ENCODE measurements at regions not wholly inside any gene's neighbourhood (a gene's known extent, or its start where the extent isn't known, plus 50 kb on each side); places are given as distances from the start of the nearest gene placed in this dataset.

DNA sequence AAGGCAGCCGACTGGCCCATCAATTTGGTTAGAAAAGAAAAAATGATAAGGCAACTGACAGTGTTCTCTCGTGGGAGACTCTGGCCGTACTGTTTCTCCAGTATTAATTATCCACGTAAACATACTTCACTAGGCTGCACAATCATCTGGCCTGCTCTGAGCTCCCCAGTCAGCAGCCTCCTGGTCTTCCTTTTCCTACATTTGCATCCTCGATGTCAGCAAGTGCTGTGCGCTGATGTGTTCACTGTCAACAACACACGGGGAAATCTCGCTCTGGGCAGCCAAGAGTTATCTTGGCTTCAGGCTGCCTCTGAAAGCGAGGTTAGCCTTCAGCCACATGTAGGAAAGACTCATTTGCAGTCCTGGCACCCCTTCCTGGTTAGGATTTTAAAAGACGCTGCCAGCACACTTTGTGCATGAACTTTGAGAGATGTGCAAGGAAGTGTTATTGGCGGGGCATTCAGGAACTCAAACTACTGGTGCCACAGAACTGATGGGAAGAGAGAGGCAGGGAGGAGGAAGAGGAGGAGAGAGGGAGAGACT, 460.5 kb upstream of the ARID1B start:
- no peak for ATAC-seq (ENCODE audit: low read depth in 2 of 2)
- Mint-ChIP-seq H3K9me3 (peaks cover 0 to 8% (median 0%) of the 10 kb centered on the region in 7 donors), H3K4me1 (peaks cover 0 to 4% (median 3%) of the 10 kb centered on the region in 3 donors), H3K27me3 (no peaks in the 10 kb centered on the region), H3K4me3 (no peak overlapping the region), H3K27ac (peak overlapping the region in 2 of 6 donors; percentile 26 to 28), H3K36me3 (no peaks in the 10 kb centered on the region)
- DNase-seq = no peak

DNA sequence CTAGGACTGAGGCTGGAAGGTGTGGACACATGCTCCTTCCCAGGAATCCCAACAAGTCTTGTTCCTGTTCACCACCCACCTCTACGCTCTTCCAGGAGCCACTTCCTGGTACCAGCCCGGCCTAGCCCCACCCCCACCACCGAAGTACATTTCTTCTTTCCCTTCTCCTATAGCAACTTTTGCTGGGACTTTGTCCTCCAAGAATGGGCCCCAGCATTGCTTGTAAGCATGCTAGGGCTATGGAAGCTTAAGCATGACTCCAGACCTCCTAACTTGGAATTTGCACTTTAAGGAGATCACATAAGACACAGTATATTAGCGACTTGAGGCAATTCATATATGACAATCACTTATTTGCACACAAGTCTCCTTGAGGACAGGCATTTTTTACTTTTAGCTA, 462.0 kb upstream of the ARID1B start:
- H3K36me3 Mint-ChIP-seq = no peaks in the 10 kb centered on the region
- H3K9me3 Mint-ChIP-seq = peaks cover 0 to 8% (median 0%) of the 10 kb centered on the region in 7 donors
- H3K4me1 Mint-ChIP-seq = peaks cover 0 to 7% (median 4%) of the 10 kb centered on the region in 3 donors
- no peak for DNase-seq
- H3K4me3 Mint-ChIP-seq = no peak overlapping the region
- H3K27ac Mint-ChIP-seq = peak overlapping the region in 1 of 6 donors; percentile 3
- no peaks in the 10 kb centered on the region for H3K27me3 Mint-ChIP-seq
- ATAC-seq (ENCODE audit: low read depth in 2 of 2) = no peak

DNA sequence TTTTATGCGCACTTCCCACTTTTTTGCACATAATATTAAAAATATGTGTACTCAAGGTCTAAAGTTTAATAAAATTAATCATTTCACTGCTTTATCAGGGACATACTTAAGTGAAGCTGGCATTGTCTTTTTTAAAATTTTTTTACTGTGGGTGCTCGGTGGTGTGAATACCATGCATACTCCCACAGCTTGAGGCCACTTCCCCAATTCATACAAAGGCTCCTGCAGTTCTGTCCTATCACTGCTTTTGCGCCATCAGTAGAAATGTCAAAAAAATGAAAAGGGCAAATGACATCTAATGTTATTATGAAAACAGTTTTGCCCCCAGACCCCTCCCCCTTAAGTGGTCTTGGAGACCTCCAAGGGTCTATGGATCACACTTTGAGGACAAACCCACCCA, 464.1 kb upstream of the ARID1B start:
- Mint-ChIP-seq H3K27me3 (peaks cover 0 to 5% (median 0%) of the 10 kb centered on the region in 3 donors), H3K36me3 (no peaks in the 10 kb centered on the region), H3K27ac (no peak overlapping the region), H3K4me1 (peaks cover 0 to 7% (median 4%) of the 10 kb centered on the region in 3 donors), H3K4me3 (no peak overlapping the region), H3K9me3 (peaks cover 0 to 8% (median 0%) of the 10 kb centered on the region in 7 donors)
- DNase-seq = no peak
- no peak for ATAC-seq (ENCODE audit: low read depth in 2 of 2)

GRCh38 chr6:156311291-156311690, 465.9 kb upstream of the ARID1B start:
- ATAC-seq (ENCODE audit: low read depth in 2 of 2) = no peak
- Mint-ChIP-seq H3K27me3 (peaks cover 0 to 5% (median 0%) of the 10 kb centered on the region in 3 donors), H3K9me3 (peaks cover 0 to 8% (median 0%) of the 10 kb centered on the region in 7 donors), H3K4me1 (peaks cover 0 to 7% (median 4%) of the 10 kb centered on the region in 3 donors), H3K36me3 (no peaks in the 10 kb centered on the region), H3K27ac (peak overlapping the region in 2 of 6 donors; percentile 7 to 31), H3K4me3 (no peak overlapping the region)
- DNase-seq = no peak

- DNase-seq (no peak), ATAC-seq (ENCODE audit: low read depth in 2 of 2) (no peak)
- Mint-ChIP-seq H3K36me3 (no peaks in the 10 kb centered on the region), H3K4me3 (no peak overlapping the region), H3K9me3 (peaks cover 0 to 8% (median 0%) of the 10 kb centered on the region in 7 donors), H3K4me1 (peaks cover 0 to 7% (median 4%) of the 10 kb centered on the region in 3 donors), H3K27me3 (peaks cover 0 to 5% (median 0%) of the 10 kb centered on the region in 3 donors), H3K27ac (peak overlapping the region in 3 of 6 donors; percentile 4 to 79 (median 63))
Observed at GRCh38 chr6:156310701-156311100, 466.5 kb upstream of the ARID1B start.

DNA sequence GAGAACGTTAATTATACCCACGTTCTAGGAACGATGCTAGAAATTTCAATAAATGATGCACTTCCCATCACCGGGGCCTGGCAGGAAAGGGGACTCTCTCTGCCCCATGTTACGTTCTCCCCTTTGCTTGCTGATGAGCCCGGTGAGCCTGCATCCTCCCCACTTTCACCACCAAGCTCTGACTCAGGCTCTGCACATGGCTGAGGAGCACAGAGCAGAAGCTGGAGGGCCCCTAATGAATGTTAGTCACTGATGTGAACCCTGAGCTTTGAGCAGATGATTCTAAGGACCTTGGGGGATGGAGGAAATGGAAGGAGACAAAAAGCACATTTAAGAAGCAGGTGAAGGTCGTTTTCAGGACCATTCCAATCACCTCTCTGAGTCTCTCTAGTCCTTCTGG, 468.2 kb upstream of the ARID1B start:
- peaks cover 0 to 5% (median 0%) of the 10 kb centered on the region in 3 donors for H3K27me3 Mint-ChIP-seq
- H3K27ac Mint-ChIP-seq = peak overlapping the region in 2 of 6 donors; percentile 15 to 72
- H3K36me3 Mint-ChIP-seq = no peaks in the 10 kb centered on the region
- H3K4me3 Mint-ChIP-seq = no peak overlapping the region
- ATAC-seq (ENCODE audit: low read depth in 2 of 2) (no peak), DNase-seq (no peak)
- H3K9me3 Mint-ChIP-seq = peaks cover 0 to 6% (median 0%) of the 10 kb centered on the region in 7 donors
- H3K4me1 Mint-ChIP-seq = peaks cover 0 to 4% (median 2%) of the 10 kb centered on the region in 3 donors

DNA sequence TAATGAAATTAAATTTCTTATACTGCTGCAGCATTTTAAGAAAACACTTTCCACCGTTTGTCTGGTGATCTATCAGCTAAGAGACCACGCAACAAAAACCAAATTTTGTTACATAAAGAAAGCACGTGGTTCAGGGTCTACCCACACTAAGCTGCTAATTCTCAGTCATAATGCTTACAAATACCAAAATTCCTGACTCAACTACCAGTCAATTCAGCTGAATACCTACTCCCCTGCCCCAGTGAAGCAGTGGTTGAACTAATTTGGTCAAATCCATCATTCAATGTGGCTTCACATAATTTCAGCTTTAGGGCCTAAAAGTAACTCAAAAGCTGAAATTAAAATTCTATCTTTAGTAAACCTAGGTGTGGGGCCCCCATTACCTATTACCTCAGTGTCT, 468.6 kb upstream of the ARID1B start:
- H3K4me1 Mint-ChIP-seq = peaks cover 0 to 3% (median 0%) of the 10 kb centered on the region in 3 donors
- H3K4me3 Mint-ChIP-seq = no peak overlapping the region
- H3K36me3 Mint-ChIP-seq = no peaks in the 10 kb centered on the region
- ATAC-seq (ENCODE audit: low read depth in 2 of 2) = no peak
- H3K27me3 Mint-ChIP-seq = peaks cover 0 to 5% (median 0%) of the 10 kb centered on the region in 3 donors
- DNase-seq = no peak
- peaks cover 0 to 3% (median 0%) of the 10 kb centered on the region in 7 donors for H3K9me3 Mint-ChIP-seq
- H3K27ac Mint-ChIP-seq = no peak overlapping the region

DNA sequence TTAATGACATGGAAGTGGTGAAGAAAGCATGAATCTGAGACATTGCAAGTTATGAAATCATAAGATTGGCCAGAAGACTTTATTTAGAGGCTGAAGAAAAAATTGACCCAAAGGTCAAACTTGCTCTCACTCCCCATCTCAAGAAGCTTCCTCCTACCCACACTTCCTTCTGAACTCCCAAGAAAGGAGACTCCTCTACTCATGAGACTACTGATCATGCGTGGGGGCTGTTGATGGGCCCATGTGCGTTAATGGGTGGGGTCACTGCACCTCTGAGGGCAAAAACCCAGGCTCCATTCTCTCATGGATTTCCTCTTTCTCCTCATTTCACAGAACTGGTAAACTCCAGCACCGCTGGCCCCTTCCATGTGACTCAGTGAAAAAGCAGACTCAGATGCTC, 470.6 kb upstream of the ARID1B start:
- DNase-seq (no peak), ATAC-seq (ENCODE audit: low read depth in 2 of 2) (no peak)
- Mint-ChIP-seq H3K27ac (peak overlapping the region in 1 of 6 donors; percentile 54), H3K9me3 (peaks cover 0 to 4% (median 3%) of the 10 kb centered on the region in 7 donors), H3K27me3 (peaks cover 0 to 5% (median 0%) of the 10 kb centered on the region in 3 donors), H3K4me3 (no peak overlapping the region), H3K4me1 (peaks cover 0 to 3% (median 0%) of the 10 kb centered on the region in 3 donors), H3K36me3 (no peaks in the 10 kb centered on the region)

- no peak overlapping the region for H3K27ac Mint-ChIP-seq
Observed at GRCh38 chr6:156283091-156283490, 494.1 kb upstream of the ARID1B start.

DNA sequence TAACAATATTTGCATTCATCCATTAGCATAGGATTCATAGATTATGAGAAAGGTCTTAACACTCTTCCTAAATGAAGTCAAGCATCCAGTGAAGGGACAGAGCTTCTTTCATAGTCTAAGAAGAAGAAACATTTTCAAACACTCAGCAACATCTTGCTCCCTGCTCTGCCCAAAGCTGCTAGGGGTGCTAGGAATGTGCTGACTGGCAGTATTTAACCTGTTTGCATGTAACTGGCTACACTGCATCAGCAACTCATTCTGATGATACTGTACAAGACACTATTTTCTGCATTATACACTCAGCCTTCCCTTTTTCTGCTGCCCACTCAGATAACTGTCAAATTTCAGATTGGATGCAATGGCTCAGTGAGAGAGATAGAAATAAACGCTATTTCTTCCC, 495.1 kb upstream of the ARID1B start:
- no peak for ATAC-seq (ENCODE audit: low read depth in 2 of 2)
- Mint-ChIP-seq H3K36me3 (peaks cover 5 to 13% of the 10 kb centered on the region in 2 donors), H3K4me3 (no peak overlapping the region), H3K27me3 (no peaks in the 10 kb centered on the region), H3K27ac (peak overlapping the region in 1 of 6 donors; percentile 13), H3K9me3 (peaks cover 4 to 28% (median 8%) of the 10 kb centered on the region in 7 donors), H3K4me1 (peaks cover 37 to 50% (median 41%) of the 10 kb centered on the region in 3 donors)
- no peak for DNase-seq

More at GRCh38 chr6:156283091-156283490, 494.1 kb upstream of the ARID1B start:
- H3K36me3 Mint-ChIP-seq = peaks cover under 1 to 8% of the 10 kb centered on the region in 2 donors
- ATAC-seq (ENCODE audit: low read depth in 2 of 2) (no peak), DNase-seq (no peak)
- H3K9me3 Mint-ChIP-seq = peaks cover 0 to 18% (median 5%) of the 10 kb centered on the region in 7 donors
- peaks cover 38 to 46% (median 41%) of the 10 kb centered on the region in 3 donors for H3K4me1 Mint-ChIP-seq
- no peaks in the 10 kb centered on the region for H3K27me3 Mint-ChIP-seq
- H3K4me3 Mint-ChIP-seq = no peak overlapping the region

- ATAC-seq (ENCODE audit: low read depth in 2 of 2) (no peak), DNase-seq (no peak)
- peak overlapping the region; percentile 80 to 99 (median 92) for H3K27ac Mint-ChIP-seq
- peaks cover 5 to 13% of the 10 kb centered on the region in 2 donors for H3K36me3 Mint-ChIP-seq
- H3K4me1 Mint-ChIP-seq = peaks cover 36 to 50% (median 37%) of the 10 kb centered on the region in 3 donors
- peaks cover 4 to 30% (median 13%) of the 10 kb centered on the region in 7 donors for H3K9me3 Mint-ChIP-seq
- H3K4me3 Mint-ChIP-seq = peak overlapping the region; percentile 11 to 87 (median 72)
- no peaks in the 10 kb centered on the region for H3K27me3 Mint-ChIP-seq
Observed at GRCh38 chr6:156281266-156281665, 495.9 kb upstream of the ARID1B start.

- H3K27ac Mint-ChIP-seq = peak overlapping the region; percentile 86 to 99 (median 94)
- peaks cover 5 to 13% of the 10 kb centered on the region in 2 donors for H3K36me3 Mint-ChIP-seq
- H3K4me3 Mint-ChIP-seq = peak overlapping the region; percentile 42 to 87 (median 77)
- no peaks in the 10 kb centered on the region for H3K27me3 Mint-ChIP-seq
- peak; percentile 61 to 73 for ATAC-seq (ENCODE audit: low read depth in 2 of 2)
- peaks cover 44 to 53% (median 45%) of the 10 kb centered on the region in 3 donors for H3K4me1 Mint-ChIP-seq
- peaks cover 4 to 30% (median 13%) of the 10 kb centered on the region in 7 donors for H3K9me3 Mint-ChIP-seq
- peak; percentile 68 for DNase-seq
Observed at GRCh38 chr6:156280065-156280464, 497.1 kb upstream of the ARID1B start.

DNA sequence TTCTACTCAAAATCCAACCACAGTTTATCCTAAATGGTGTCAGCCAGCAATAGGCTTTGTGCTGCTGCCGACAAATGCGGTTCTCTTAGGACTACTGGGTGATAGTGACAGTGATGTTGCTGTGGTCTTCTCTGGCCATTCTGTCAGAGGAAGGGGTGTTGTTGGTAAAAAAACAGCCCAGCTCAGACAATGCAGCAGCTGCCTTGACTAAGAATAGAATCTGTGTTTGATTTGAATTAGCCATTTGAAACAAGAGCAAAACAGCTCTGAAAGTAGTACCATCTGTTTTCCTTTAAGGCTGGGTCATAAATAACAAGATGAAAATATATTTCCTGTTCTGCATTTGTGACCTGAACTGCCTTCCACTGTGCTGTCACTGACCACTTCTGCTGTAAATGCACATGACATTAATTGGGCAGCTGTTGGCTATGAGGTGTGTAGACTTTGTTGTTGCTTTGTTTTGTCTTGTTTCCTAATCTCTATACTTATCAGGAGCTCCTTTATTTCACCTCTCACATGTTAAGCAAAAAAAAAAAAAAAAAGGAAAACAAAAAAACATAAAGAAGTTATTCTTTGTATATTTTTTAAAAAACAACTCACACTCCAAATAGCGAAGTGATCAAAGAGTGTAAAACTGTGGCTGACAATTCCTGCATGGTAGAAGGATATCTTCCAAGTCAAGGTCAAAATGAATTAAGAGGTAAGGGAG, 497.8 kb upstream of the ARID1B start:
- H3K27ac Mint-ChIP-seq = peak overlapping the region; percentile 86 to 99 (median 94)
- H3K4me1 Mint-ChIP-seq = peaks cover 44 to 55% (median 45%) of the 10 kb centered on the region in 3 donors
- H3K36me3 Mint-ChIP-seq = peaks cover 8 to 13% of the 10 kb centered on the region in 2 donors
- DNase-seq = peak; percentile 68
- peaks cover 4 to 30% (median 13%) of the 10 kb centered on the region in 7 donors for H3K9me3 Mint-ChIP-seq
- peak overlapping the region; percentile 42 to 87 (median 77) for H3K4me3 Mint-ChIP-seq
- ATAC-seq (ENCODE audit: low read depth in 2 of 2) = peak; percentile 62 to 66
- H3K27me3 Mint-ChIP-seq = peaks cover 0 to 2% (median 0%) of the 10 kb centered on the region in 3 donors

All from naive B cell (primary cell).